Panc1 (cell line): ENCODE measurements at regions not wholly inside any gene's neighbourhood (a gene's known extent, or its start where the extent isn't known, plus 50 kb on each side); places are given as distances from the start of the nearest gene placed in this dataset.

Experiments used
- ATAC-seq: fragments of 200-7000 bp; cut with Tn5 transposase; 2 replicates; pipeline ENCODE4 v1.9.1; 2020; ENCODE audit warnings: mild to moderate bottlenecking, moderate library complexity
- BruUV-seq: library from RNA; stranded (reverse); fragments of 400-500 nt; replicated peaks from 2 replicates; lab custom pipeline; 2021; lab: Mats Ljungman, UMichigan
- CTCF ChIA-PET: fragments of 300-600 bp; sonication (Branson Sonifier 250); formaldehyde crosslinking; loops from one replicate; lab custom pipeline; 2022; ENCODE audit warnings: antibody characterized with exemption; lab: Charles Lee
- POLR2A ChIA-PET: fragments of 300-600 bp; sonication (Branson Sonifier 250); formaldehyde crosslinking; loops from one replicate; lab custom pipeline; 2022; ENCODE audit warnings: antibody characterized with exemption; lab: Charles Lee
- DNase-seq: peaks from one replicate; pipeline ENCODE4 v3.0.0-alpha.2; 2010; ENCODE audit warnings: low read depth, low spot score
- H3K27ac ChIP-seq: 2 replicates; pipeline ENCODE4 v1.5.1; 2011; ENCODE audit warnings: mild to moderate bottlenecking, low read length, inconsistent platforms
- H3K27me3 ChIP-seq: fragments of 200-500 bp; sonication (Bioruptor generic); 2 replicates; pipeline ENCODE4 v1.6.0; 2014; ENCODE audit warnings: low read length, inconsistent platforms; ENCODE audit not compliant: control insufficient read depth, insufficient read depth
- H3K36me3 ChIP-seq: fragments of 200-500 bp; sonication (Bioruptor generic); 2 replicates; pipeline ENCODE4 v1.5.1; 2014; ENCODE audit warnings: inconsistent platforms, mild to moderate bottlenecking, low read length, moderate library complexity; ENCODE audit not compliant: control insufficient read depth, insufficient read depth
- H3K4me1 ChIP-seq: 2 replicates; pipeline ENCODE4 v1.5.1; 2011; ENCODE audit warnings: inconsistent platforms, mild to moderate bottlenecking, low read length, moderate library complexity; ENCODE audit not compliant: control insufficient read depth, insufficient read depth
- H3K4me3 ChIP-seq, 2 experiments: 2 replicates each; pipeline ENCODE4 v1.5.1; 2011 to 2012; ENCODE audit warnings: low read depth in 2 of 2, low read length in 2 of 2, mild to moderate bottlenecking in 2 of 2, inconsistent platforms in 1 of 2, moderate library complexity in 1 of 2
- H3K9me3 ChIP-seq: fragments of 200-500 bp; sonication (Bioruptor generic); 2 replicates; pipeline ENCODE4 v1.5.1; 2014; ENCODE audit warnings: low read depth, mild to moderate bottlenecking, inconsistent platforms, low read length, moderate library complexity; ENCODE audit not compliant: control insufficient read depth, insufficient read depth
- CTCF ChIP-seq: fragments of 450-650 bp; IDR thresholded peaks from 2 replicates; pipeline ENCODE4 v1.5.1; 2017; ENCODE audit warnings: mild to moderate bottlenecking
- POLR2AphosphoS5 ChIP-seq: IDR thresholded peaks from 2 replicates; pipeline ENCODE4 v1.6.1; 2012; ENCODE audit warnings: mild to moderate bottlenecking, low read depth, low read length, moderate library complexity
- REST ChIP-seq, 2 experiments: IDR thresholded peaks; 2 replicates each; pipeline ENCODE4 v1.6.1; 2011 to 2012; ENCODE audit warnings: low read depth in 2 of 2, control low read depth in 1 of 2, low read length in 1 of 2, mild to moderate bottlenecking in 1 of 2, moderate library complexity in 1 of 2; ENCODE audit not compliant: insufficient read depth in 1 of 2
- SIN3A ChIP-seq: IDR thresholded peaks from 2 replicates; pipeline ENCODE4 v1.6.1; 2012; ENCODE audit warnings: low read depth, mild to moderate bottlenecking, low read length, moderate library complexity, borderline replicate concordance; ENCODE audit not compliant: insufficient read depth
- TCF7L2 ChIP-seq: IDR thresholded peaks from 2 replicates; pipeline ENCODE4 v1.6.1; 2011; ENCODE audit warnings: mild to moderate bottlenecking, low read depth, low read length, inconsistent platforms
- in situ Hi-C: cut with HindIII; loops from 2 replicates; pipeline ENCODE4 v1.10.0; 2016; ENCODE audit warnings: low sequenced_read_pairs, low pct_unique_long_range_greater_than_20kb
- intact Hi-C: fragments of 100-400 bp; cut with micrococcal nuclease; formaldehyde crosslinking; loops from one replicate; pipeline ENCODE4 v1.10.0; 2022; ENCODE audit not compliant: unreplicated experiment

GRCh38 chrX:125205918-125206665 lies 113.6 kb upstream of the TEX13C start:
- ChIA-PET CTCF (interaction anchor here (0.6 kb wide), 1 partner anchor 111 kb away, joined by 3 read pairs; no protein-coding TSS in a partner anchor), POLR2A (no interaction called here)
- in situ Hi-C loops (no loop called here), intact Hi-C loops (no loop called here)
- Histone ChIP-seq H3K27ac (no peak overlapping the region), H3K9me3 (no peaks in the 10 kb centered on the region), H3K36me3 (no peaks in the 10 kb centered on the region), H3K4me3 (peak overlapping the region in 1 of 2 experiments; percentile 51; a peak in 2 of 4 replicates), H3K27me3 (peaks cover 20% of the 10 kb centered on the region), H3K4me1 (no peaks in the 10 kb centered on the region)
- DNase-seq = no peak
- BruUV-seq = no TSS peak
- TF ChIP-seq CTCF = peak; percentile 15; the same call in 1 of the 2 replicates
- TF ChIP-seq POLR2AphosphoS5 = no peak
- TF ChIP-seq REST (IDR thresholded peaks at IDR 0.05; ENCODE audit: insufficient read depth in 1 of 2, low read depth in 2 of 2, low read length in 1 of 2) = no peak
- TF ChIP-seq TCF7L2 = no peak
- TF ChIP-seq SIN3A = no peak
- ATAC-seq = no peak; the same call in 1 of the 2 replicates

- intact Hi-C loops (no loop called here), in situ Hi-C loops (no loop called here)
- H3K9me3 ChIP-seq = no peaks in the 10 kb centered on the region
- no peaks in the 10 kb centered on the region for H3K36me3 ChIP-seq
- CTCF ChIA-PET = no interaction called here
- H3K4me3 ChIP-seq = no peak overlapping the region
- no peak overlapping the region for H3K27ac ChIP-seq
- no peak for ATAC-seq
- POLR2A ChIA-PET = no interaction called here
- TF ChIP-seq SIN3A (no peak), REST (IDR thresholded peaks at IDR 0.05; ENCODE audit: insufficient read depth in 1 of 2, low read depth in 2 of 2, low read length in 1 of 2) (no peak), CTCF (no peak), TCF7L2 (no peak), POLR2AphosphoS5 (no peak)
- no peaks in the 10 kb centered on the region for H3K4me1 ChIP-seq
- DNase-seq = no peak
- H3K27me3 ChIP-seq = peaks cover 5% of the 10 kb centered on the region
- no TSS peak for BruUV-seq
These were observed 109.5 kb upstream of the TEX13C start for GRCh38 chrX:125210146-125210545.
